H9 (cell line): ENCODE measurements at regions not wholly inside any gene's neighbourhood (a gene's known extent, or its start where the extent isn't known, plus 50 kb on each side); places are given as distances from the start of the nearest gene placed in this dataset.

ENCODE experiments used
- DNase-seq: peaks from one replicate; pipeline ENCODE4 v3.0.0-alpha.2; 2017
- H2AFZ ChIP-seq: one replicate; pipeline ENCODE4 v1.6.1; 2013; ENCODE audit warnings: mild to moderate bottlenecking, low read length, control low read depth, moderate library complexity
- H2AK5ac ChIP-seq: 2 replicates; pipeline ENCODE4 v1.6.1; 2013; ENCODE audit warnings: low read length, control low read depth, mixed read lengths; ENCODE audit not compliant: insufficient read length
- H2BK120ac ChIP-seq: one replicate; pipeline ENCODE4 v1.6.1; 2013; ENCODE audit warnings: low read depth, mild to moderate bottlenecking, low read length, control low read depth, inconsistent platforms; ENCODE audit not compliant: poor library complexity, severe bottlenecking
- H2BK12ac ChIP-seq: 2 replicates; pipeline ENCODE4 v1.6.1; 2013; ENCODE audit warnings: low read length, control low read depth, mixed read lengths, low read depth; ENCODE audit not compliant: insufficient read length
- H2BK15ac ChIP-seq: 2 replicates; pipeline ENCODE4 v1.6.1; 2013; ENCODE audit warnings: low read depth, low read length, control low read depth
- H2BK20ac ChIP-seq: one replicate; pipeline ENCODE4 v1.6.1; 2013; ENCODE audit warnings: low read depth, mild to moderate bottlenecking, low read length, control low read depth, inconsistent platforms; ENCODE audit not compliant: poor library complexity, severe bottlenecking
- H2BK5ac ChIP-seq: 2 replicates; pipeline ENCODE4 v1.6.1; 2013; ENCODE audit warnings: low read length, control low read depth, mixed read lengths; ENCODE audit not compliant: insufficient read length
- H3K14ac ChIP-seq: 2 replicates; pipeline ENCODE4 v1.6.1; 2013; ENCODE audit warnings: low read length, control low read depth; ENCODE audit not compliant: insufficient read depth
- H3K18ac ChIP-seq: 2 replicates; pipeline ENCODE4 v1.6.1; 2013; ENCODE audit warnings: low read depth, mild to moderate bottlenecking, mixed read lengths, low read length, control low read depth; ENCODE audit not compliant: insufficient read length
- H3K23ac ChIP-seq: 2 replicates; pipeline ENCODE4 v1.6.1; 2013; ENCODE audit warnings: low read length, control low read depth, mixed read lengths, low read depth; ENCODE audit not compliant: insufficient read length
- H3K23me2 ChIP-seq: 2 replicates; pipeline ENCODE4 v1.6.1; 2013; ENCODE audit warnings: low read depth, mild to moderate bottlenecking, mixed read lengths, low read length, control low read depth; ENCODE audit not compliant: insufficient read length, poor library complexity, severe bottlenecking
- H3K27ac ChIP-seq: 2 replicates; pipeline ENCODE4 v1.5.1; 2013; ENCODE audit warnings: low read length, control low read depth, mixed read lengths, low read depth; ENCODE audit not compliant: insufficient read length
- H3K27me3 ChIP-seq: 2 replicates; pipeline ENCODE4 v1.6.1; 2013; ENCODE audit warnings: low read length, control low read depth, inconsistent platforms; ENCODE audit not compliant: insufficient read depth
- H3K4ac ChIP-seq: 2 replicates; pipeline ENCODE4 v1.6.1; 2013; ENCODE audit warnings: low read depth, mild to moderate bottlenecking, control low read depth, inconsistent platforms, low read length, moderate library complexity
- H3K4me1 ChIP-seq: 2 replicates; pipeline ENCODE4 v1.6.1; 2013; ENCODE audit warnings: low read length, control low read depth, inconsistent platforms; ENCODE audit not compliant: insufficient read depth
- H3K4me2 ChIP-seq: 2 replicates; pipeline ENCODE4 v1.6.1; 2013; ENCODE audit warnings: low read length, control low read depth, mixed read lengths; ENCODE audit not compliant: insufficient read length, insufficient read depth
- H3K56ac ChIP-seq: 2 replicates; pipeline ENCODE4 v1.6.1; 2013; ENCODE audit warnings: low read depth, mild to moderate bottlenecking, mixed read lengths, low read length, control low read depth; ENCODE audit not compliant: insufficient read length
- H3K79me1 ChIP-seq: 2 replicates; pipeline ENCODE4 v1.6.1; 2013; ENCODE audit warnings: low read depth, mild to moderate bottlenecking, moderate library complexity, low read length, control low read depth, inconsistent platforms; ENCODE audit not compliant: insufficient read depth, poor library complexity, severe bottlenecking
- H3K79me2 ChIP-seq: 2 replicates; pipeline ENCODE4 v1.6.1; 2013; ENCODE audit warnings: low read length, control low read depth, inconsistent platforms; ENCODE audit not compliant: insufficient read depth
- H3K9ac ChIP-seq: 2 replicates; pipeline ENCODE4 v1.6.1; 2013; ENCODE audit warnings: low read length, control low read depth, mixed read lengths; ENCODE audit not compliant: insufficient read length; ENCODE audit errors: extremely low read depth
- H3K9me3 ChIP-seq: one replicate; pipeline ENCODE4 v1.6.1; 2013; ENCODE audit warnings: low read depth, low read length, inconsistent platforms; ENCODE audit not compliant: control insufficient read depth
- H3T11ph ChIP-seq: one replicate; pipeline ENCODE4 v1.6.1; 2013; ENCODE audit warnings: mild to moderate bottlenecking, low read length, control low read depth, inconsistent platforms
- H4K20me1 ChIP-seq: one replicate; pipeline ENCODE4 v1.6.1; 2013; ENCODE audit not compliant: control insufficient read depth, insufficient read length, insufficient read depth
- H4K5ac ChIP-seq: 2 replicates; pipeline ENCODE4 v1.6.1; 2013; ENCODE audit warnings: low read depth, mild to moderate bottlenecking, mixed read lengths, low read length, control low read depth; ENCODE audit not compliant: insufficient read length
- H4K8ac ChIP-seq: replicated peaks from 2 replicates; pipeline ENCODE4 v1.6.1; 2013; ENCODE audit warnings: low read length, control low read depth, mixed read lengths, low read depth; ENCODE audit not compliant: insufficient read length
- H4K91ac ChIP-seq: 2 replicates; pipeline ENCODE4 v1.6.1; 2013; ENCODE audit warnings: low read depth, mild to moderate bottlenecking, moderate library complexity, mixed read lengths, low read length, control low read depth; ENCODE audit not compliant: insufficient read length
- H3K27ac Mint-ChIP-seq, 3 experiments: 2 replicates in 2 of 3; 3 replicates in 1 of 3; pipeline ENCODE4 v1.8.0; 2020 to 2021; ENCODE audit warnings: mixed read lengths in 3 of 3, mild to moderate bottlenecking in 1 of 3, moderate library complexity in 1 of 3
- H3K27me3 Mint-ChIP-seq: 2 replicates; pipeline ENCODE4 v1.8.0; 2021; ENCODE audit warnings: low read depth, mild to moderate bottlenecking, moderate library complexity, mixed read lengths
- H3K36me3 Mint-ChIP-seq, 3 experiments: 2 replicates in 2 of 3; 3 replicates in 1 of 3; pipeline ENCODE4 v1.8.0; 2020 to 2021; ENCODE audit warnings: low read depth in 3 of 3, mixed read lengths in 3 of 3; ENCODE audit not compliant: insufficient read depth in 1 of 3
- H3K4me1 Mint-ChIP-seq, 2 experiments: 2 replicates each; pipeline ENCODE4 v1.8.0; 2020; ENCODE audit warnings: mixed read lengths in 2 of 2
- H3K4me3 Mint-ChIP-seq, 2 experiments: 2 replicates in 1 of 2; 3 replicates in 1 of 2; pipeline ENCODE4 v1.8.0; 2020 to 2021; ENCODE audit warnings: mild to moderate bottlenecking in 2 of 2, mixed read lengths in 2 of 2, moderate library complexity in 1 of 2
- H3K9me3 Mint-ChIP-seq, 2 experiments: 2 replicates in 1 of 2; 3 replicates in 1 of 2; pipeline ENCODE4 v1.8.0; 2020; ENCODE audit warnings: mild to moderate bottlenecking in 2 of 2, mixed read lengths in 2 of 2, moderate library complexity in 1 of 2
- CTCF ChIP-seq: fragments of 200-600 bp; sonication (generic); conservative IDR thresholded peaks from 3 replicates; pipeline ENCODE4 v1.8.0; 2021; ENCODE audit warnings: antibody characterized with exemption, mild to moderate bottlenecking
- WGBS: extraction: QIAGEN DNeasy Blood & Tissue Kit; methylation state at CpG from one replicate; pipeline ENCODE4 v1.1.7; 2013; ENCODE audit warnings: missing lambda C conversion rate, low lambda C conversion rate, mixed read lengths; ENCODE audit not compliant: insufficient read length; ENCODE audit errors: extremely low coverage; 5-methylcytosine and 5-hydroxymethylcytosine counted together

- no peaks in the 10 kb centered on the region for H3K27me3 ChIP-seq
- H3K4ac ChIP-seq: no peak overlapping the region
- H3K23me2 ChIP-seq: no peaks in the 10 kb centered on the region
- WGBS: no CpG with 5 or more reads among the region's 6 CpGs
- H3K23ac ChIP-seq: no peak overlapping the region
- no peak overlapping the region for H2BK15ac ChIP-seq
- DNase-seq: no peak
- H2BK120ac ChIP-seq: no peak overlapping the region
- no peaks in the 10 kb centered on the region for H3K9me3 ChIP-seq
- H3K27ac Mint-ChIP-seq: peak overlapping the region in 2 of 3 experiments; percentile 20 to 40; a peak in 1 of 7 replicates
- H2AFZ ChIP-seq: peak overlapping the region; percentile 34
- no peaks in the 10 kb centered on the region for H3K27me3 Mint-ChIP-seq
- H2BK5ac ChIP-seq: no peak overlapping the region
- no peak overlapping the region for H3K27ac ChIP-seq
- no peak overlapping the region for H3K4me3 Mint-ChIP-seq
- no peak overlapping the region for H3K9ac ChIP-seq
- no peak overlapping the region for H4K91ac ChIP-seq
- no peaks in the 10 kb centered on the region for H3K79me1 ChIP-seq
- H3K56ac ChIP-seq: no peak overlapping the region
- H4K8ac ChIP-seq: no peak overlapping the region
- H3K14ac ChIP-seq: no peak overlapping the region
- H3K79me2 ChIP-seq: no peaks in the 10 kb centered on the region
- H3K18ac ChIP-seq: no peak overlapping the region
- H3K4me2 ChIP-seq: no peak overlapping the region
- peaks cover 4% of the 10 kb centered on the region; the same call in 1 of the 2 replicates for H3K4me1 ChIP-seq
- peaks cover 11 to 21% of the 10 kb centered on the region in 2 experiments for H3K4me1 Mint-ChIP-seq
- H4K5ac ChIP-seq: no peak overlapping the region
- no peaks in the 10 kb centered on the region for H3K36me3 Mint-ChIP-seq
- H4K20me1 ChIP-seq: no peaks in the 10 kb centered on the region
- H3T11ph ChIP-seq: no peak overlapping the region
- no peak overlapping the region for H2AK5ac ChIP-seq
- no peak overlapping the region for H2BK12ac ChIP-seq
- H2BK20ac ChIP-seq: no peak overlapping the region
- TF ChIP-seq CTCF: no peak
- no peaks in the 10 kb centered on the region for H3K9me3 Mint-ChIP-seq
Measured at GRCh38 chr3:107264888-107265287, 112.4 kb upstream of the CCDC54 start.
